AG04450 (cell line): ENCODE measurements at regions not wholly inside any gene's neighbourhood (a gene's known extent, or its start where the extent isn't known, plus 50 kb on each side); places are given as distances from the start of the nearest gene placed in this dataset.

Experiments
- CTCF ChIA-PET: fragments of 300-600, 350-600 bp; formaldehyde crosslinking; extraction: SDS; loops from one replicate; lab custom pipeline; 2022; ENCODE audit warnings: antibody characterized with exemption, inconsistent platforms; lab: Charles Lee
- POLR2A ChIA-PET: fragments of 350-600 bp; formaldehyde crosslinking; extraction: SDS; loops from one replicate; lab custom pipeline; 2021; ENCODE audit warnings: antibody characterized with exemption, inconsistent platforms; lab: Yijun Ruan, JAX
- DNase-seq: peaks from one replicate; pipeline ENCODE4 v3.0.0-alpha.2; 2011; ENCODE audit warnings: low read depth, low spot score
- H3K27ac ChIP-seq: one replicate; pipeline ENCODE4 v1.5.1; 2012; ENCODE audit warnings: low read depth, low read length, control low read depth
- H3K27me3 ChIP-seq: one replicate; pipeline ENCODE4 v1.6.0; 2012; ENCODE audit warnings: low read length; ENCODE audit not compliant: control insufficient read depth, insufficient read depth
- H3K4me3 ChIP-seq: 2 replicates; pipeline ENCODE4 v1.5.1; 2011; ENCODE audit warnings: mild to moderate bottlenecking, low read depth, low read length, control low read depth
- H3K9me3 ChIP-seq: 2 replicates; pipeline ENCODE4 v1.5.1; 2012; ENCODE audit warnings: low read length; ENCODE audit not compliant: control insufficient read depth, insufficient read depth
- TF ChIP-seq, protein P1 (sequence below): IDR thresholded peaks from 2 replicates; pipeline ENCODE4 v1.5.1; 2011; ENCODE audit warnings: low read depth, low read length, control low read depth, inconsistent platforms

DNA sequence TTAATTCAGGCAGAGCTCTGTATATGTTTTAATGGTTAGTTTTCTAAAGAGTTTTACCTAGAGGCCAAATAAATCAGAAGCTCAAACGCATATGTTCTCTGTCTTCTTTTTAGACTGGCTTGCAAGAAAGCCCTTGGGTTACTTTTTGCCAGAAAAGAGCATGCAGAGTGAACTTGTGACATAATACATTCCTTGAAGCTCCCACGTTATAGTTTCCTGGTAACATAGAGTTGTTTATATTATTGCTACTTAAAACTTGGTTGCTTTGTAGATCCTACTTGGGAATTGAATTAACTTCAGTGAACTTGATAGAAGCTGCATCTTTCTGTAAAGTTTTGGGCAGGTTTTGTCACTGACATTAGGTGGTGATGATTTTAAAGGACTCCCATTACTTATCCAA, 102.9 kb downstream of the C9orf152 start:
- TF ChIP-seq, protein P1, sequence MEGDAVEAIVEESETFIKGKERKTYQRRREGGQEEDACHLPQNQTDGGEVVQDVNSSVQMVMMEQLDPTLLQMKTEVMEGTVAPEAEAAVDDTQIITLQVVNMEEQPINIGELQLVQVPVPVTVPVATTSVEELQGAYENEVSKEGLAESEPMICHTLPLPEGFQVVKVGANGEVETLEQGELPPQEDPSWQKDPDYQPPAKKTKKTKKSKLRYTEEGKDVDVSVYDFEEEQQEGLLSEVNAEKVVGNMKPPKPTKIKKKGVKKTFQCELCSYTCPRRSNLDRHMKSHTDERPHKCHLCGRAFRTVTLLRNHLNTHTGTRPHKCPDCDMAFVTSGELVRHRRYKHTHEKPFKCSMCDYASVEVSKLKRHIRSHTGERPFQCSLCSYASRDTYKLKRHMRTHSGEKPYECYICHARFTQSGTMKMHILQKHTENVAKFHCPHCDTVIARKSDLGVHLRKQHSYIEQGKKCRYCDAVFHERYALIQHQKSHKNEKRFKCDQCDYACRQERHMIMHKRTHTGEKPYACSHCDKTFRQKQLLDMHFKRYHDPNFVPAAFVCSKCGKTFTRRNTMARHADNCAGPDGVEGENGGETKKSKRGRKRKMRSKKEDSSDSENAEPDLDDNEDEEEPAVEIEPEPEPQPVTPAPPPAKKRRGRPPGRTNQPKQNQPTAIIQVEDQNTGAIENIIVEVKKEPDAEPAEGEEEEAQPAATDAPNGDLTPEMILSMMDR, result no peak
- ChIA-PET CTCF (interaction anchor here (0.5 to 1.3 kb wide), 4 partner anchors 22 to 635 kb away, joined by 3 to 4 read pairs (median 4); no protein-coding TSS in a partner anchor), POLR2A (interaction anchor here (1.1 to 1.2 kb wide), 2 partner anchors 11 to 22 kb away, joined by 3 to 5 read pairs; no protein-coding TSS in a partner anchor)
- Histone ChIP-seq H3K27ac (no peak overlapping the region), H3K4me3 (no peak overlapping the region), H3K9me3 (no peaks in the 10 kb centered on the region), H3K27me3 (no peaks in the 10 kb centered on the region)
- DNase-seq, result no peak

DNA sequence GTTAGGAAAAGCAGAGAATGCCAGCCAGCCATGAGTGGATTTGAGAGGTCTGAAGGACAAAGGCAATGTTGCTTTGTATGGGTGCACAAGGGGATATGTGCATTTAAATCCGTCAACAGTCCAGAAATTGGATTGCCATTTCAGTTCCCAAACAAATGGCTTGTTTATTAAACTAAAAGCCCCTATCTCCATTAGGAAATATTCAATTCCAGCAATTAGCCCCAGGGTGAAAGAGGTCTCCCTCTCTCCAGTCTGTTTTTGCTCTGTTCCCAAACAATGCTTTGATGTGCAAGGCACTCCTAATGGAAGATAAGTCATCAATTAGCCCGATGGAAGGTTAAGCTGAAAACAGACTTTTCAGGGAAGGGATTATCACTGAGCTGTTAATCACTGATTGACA, 101.3 kb downstream of the C9orf152 start:
- TF ChIP-seq, protein P1, result no peak
- H3K27me3 ChIP-seq, result no peaks in the 10 kb centered on the region
- ChIA-PET POLR2A (no interaction called here), CTCF (no interaction called here)
- H3K9me3 ChIP-seq, result no peaks in the 10 kb centered on the region
- no peak for DNase-seq
- H3K27ac ChIP-seq, result no peak overlapping the region
- H3K4me3 ChIP-seq, result no peak overlapping the region

DNA sequence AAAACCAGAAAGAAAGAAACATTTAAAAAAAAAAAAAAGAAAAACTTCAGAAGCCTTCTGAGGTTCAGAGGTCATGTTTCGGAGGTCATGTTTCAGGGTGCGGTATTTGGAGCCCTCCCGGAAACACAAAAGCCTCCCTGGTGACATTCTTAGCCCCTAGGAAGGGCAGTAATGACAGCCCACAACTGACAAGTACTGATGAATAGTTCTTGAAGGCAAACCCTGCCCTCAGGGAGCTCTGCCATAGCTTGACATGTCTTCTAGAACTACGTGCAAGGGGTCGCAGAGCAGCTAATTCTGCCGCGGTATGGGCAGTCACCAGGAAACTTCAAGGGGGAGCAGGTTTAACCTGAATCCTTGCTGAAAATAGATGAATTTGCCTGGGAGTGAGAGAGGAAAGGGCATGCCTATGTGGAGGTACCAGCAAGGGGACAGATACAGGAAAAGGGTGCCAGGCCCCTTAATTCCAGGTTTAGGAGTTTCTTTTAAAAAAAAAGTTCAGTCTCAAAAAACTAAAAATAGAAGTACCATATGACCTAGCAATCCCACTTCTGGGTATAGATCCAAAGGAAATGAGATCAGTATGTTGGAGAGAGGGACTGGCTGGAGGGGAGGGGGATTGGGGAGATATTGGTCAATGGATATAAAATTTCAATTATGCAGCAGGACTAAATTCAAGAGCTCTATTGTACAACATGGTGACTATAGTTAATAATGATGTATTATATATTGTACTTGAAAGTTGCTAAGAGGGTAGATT, 98.4 kb downstream of the C9orf152 start:
- Histone ChIP-seq H3K27me3 (no peaks in the 10 kb centered on the region), H3K27ac (peak overlapping the region; percentile 23), H3K9me3 (no peaks in the 10 kb centered on the region), H3K4me3 (no peak overlapping the region)
- ChIA-PET CTCF (no interaction called here), POLR2A (no interaction called here)
- TF ChIP-seq, protein P1, result no peak
- DNase-seq, result no peak

DNA sequence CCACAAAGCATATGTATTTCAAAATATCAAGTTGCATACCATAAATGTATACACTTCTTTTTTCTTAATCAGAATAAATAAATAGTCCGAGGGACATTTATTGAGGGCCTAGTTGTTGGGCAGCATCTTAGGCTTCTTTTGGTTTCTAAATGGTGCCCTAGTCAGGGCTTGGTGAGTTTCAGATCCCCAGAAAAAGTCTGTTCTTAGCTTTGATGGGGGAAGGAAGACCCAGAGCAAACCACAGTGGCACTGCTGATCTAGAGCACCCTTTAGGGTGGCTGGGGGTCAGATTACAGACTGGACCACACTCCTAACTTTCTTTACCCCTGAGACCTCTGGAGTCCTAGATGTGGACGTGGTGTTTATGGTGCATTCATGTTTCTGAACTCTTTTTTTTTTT, 97.8 kb downstream of the C9orf152 start:
- CTCF ChIA-PET, result no interaction called here
- no peak overlapping the region for H3K4me3 ChIP-seq
- DNase-seq, result no peak
- no peaks in the 10 kb centered on the region for H3K27me3 ChIP-seq
- POLR2A ChIA-PET, result no interaction called here
- no peaks in the 10 kb centered on the region for H3K9me3 ChIP-seq
- H3K27ac ChIP-seq, result peak overlapping the region; percentile 53
- TF ChIP-seq, protein P1, result no peak

DNA sequence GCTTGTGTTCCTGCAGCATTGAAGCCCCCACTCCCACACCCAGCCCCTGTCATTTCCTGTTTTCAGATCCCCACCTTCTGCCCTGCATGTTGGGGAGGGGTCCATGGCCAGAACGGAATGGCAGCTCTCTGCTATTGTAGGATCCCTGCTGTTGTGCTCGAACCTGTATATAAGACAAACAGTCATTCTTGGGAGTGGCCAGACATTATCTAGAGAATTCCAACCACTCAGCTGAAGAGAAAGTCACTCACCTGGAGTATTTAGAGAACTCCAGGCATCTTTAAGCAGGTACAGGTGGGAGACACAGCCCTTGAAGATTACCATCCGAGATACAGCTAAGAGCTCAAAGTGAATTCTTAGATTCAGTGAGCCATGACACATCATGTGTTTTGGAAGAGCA, 96.1 kb downstream of the C9orf152 start:
- POLR2A ChIA-PET, result interaction anchor here (1.2 kb wide), 1 partner anchor 10 kb away, joined by 5 read pairs; no protein-coding TSS in a partner anchor
- TF ChIP-seq, protein P1, result no peak
- CTCF ChIA-PET, result interaction anchor here (1.6 kb wide), 1 partner anchor 208 kb away, joined by 4 read pairs; no protein-coding TSS in a partner anchor
- no peak overlapping the region for H3K27ac ChIP-seq
- no peaks in the 10 kb centered on the region for H3K9me3 ChIP-seq
- no peaks in the 10 kb centered on the region for H3K27me3 ChIP-seq
- no peak overlapping the region for H3K4me3 ChIP-seq
- no peak for DNase-seq
